HG03097 (cell line): ENCODE measurements at regions not wholly inside any gene's neighbourhood (a gene's known extent, or its start where the extent isn't known, plus 50 kb on each side); places are given as distances from the start of the nearest gene placed in this dataset.

ENCODE experiments used
- ATAC-seq: cut with Tn5 transposase; IDR thresholded peaks from one replicate; pipeline ENCODE4 v1.9.1; 2021; ENCODE audit not compliant: unreplicated experiment, low FRiP score

- no peak for ATAC-seq
Measured at GRCh38 chr3:19093084-19093483, 55.2 kb upstream of the KCNH8 start.

- ATAC-seq: no peak
Measured at GRCh38 chr3:19077388-19077787, 70.9 kb upstream of the KCNH8 start.

- ATAC-seq: no peak
Measured at GRCh38 chr3:19075037-19075436, 73.3 kb upstream of the KCNH8 start.

GRCh38 chr3:19074257-19074900 lies 73.9 kb upstream of the KCNH8 start:
- ATAC-seq: no peak

- no peak for ATAC-seq
Measured at GRCh38 chr3:19073341-19074105, 74.8 kb upstream of the KCNH8 start.

GRCh38 chr3:19070325-19070724 lies 78.0 kb upstream of the KCNH8 start:
- ATAC-seq: no peak

GRCh38 chr3:19065027-19065426 lies 83.3 kb upstream of the KCNH8 start:
- ATAC-seq: no peak

GRCh38 chr3:19063936-19064335 lies 84.4 kb upstream of the KCNH8 start:
- no peak for ATAC-seq

- no peak for ATAC-seq
Measured at GRCh38 chr3:19060404-19060803, 87.9 kb upstream of the KCNH8 start.

GRCh38 chr3:19052874-19053273 lies 95.4 kb upstream of the KCNH8 start:
- no peak for ATAC-seq

GRCh38 chr3:19046440-19046839 lies 101.9 kb upstream of the KCNH8 start:
- no peak for ATAC-seq

- no peak for ATAC-seq
Measured at GRCh38 chr3:19030522-19030839, 117.8 kb upstream of the KCNH8 start.

- ATAC-seq: no peak
Measured at GRCh38 chr3:19029837-19030521, 118.3 kb upstream of the KCNH8 start.

- ATAC-seq: no peak
Measured at GRCh38 chr3:19025441-19025840, 122.9 kb upstream of the KCNH8 start.

- ATAC-seq: no peak
Measured at GRCh38 chr3:19022546-19022945, 125.8 kb upstream of the KCNH8 start.

- ATAC-seq: no peak
Measured at GRCh38 chr3:19016851-19017250, 131.5 kb upstream of the KCNH8 start.

- ATAC-seq: no peak
Measured at GRCh38 chr3:19013879-19014278, 134.4 kb upstream of the KCNH8 start.

- no peak for ATAC-seq
Measured at GRCh38 chr3:19012846-19013245, 135.5 kb upstream of the KCNH8 start.

- ATAC-seq: no peak
Measured at GRCh38 chr3:19002606-19003005, 145.7 kb upstream of the KCNH8 start.

- no peak for ATAC-seq
Measured at GRCh38 chr3:18998069-18998468, 150.2 kb upstream of the KCNH8 start.

- ATAC-seq: no peak
Measured at GRCh38 chr3:18992709-18993108, 155.6 kb upstream of the KCNH8 start.

GRCh38 chr3:18989237-18989795 lies 159.0 kb upstream of the KCNH8 start:
- ATAC-seq: no peak
